Parathyroid adenoma (tissue), 2 donors: ENCODE measurements at regions not wholly inside any gene's neighbourhood (a gene's known extent, or its start where the extent isn't known, plus 50 kb on each side); places are given as distances from the start of the nearest gene placed in this dataset.
"Not testable (repeated sequence)": the region's sequence is repeated elsewhere in the genome, so short reads cannot be mapped to it uniquely, and the experiment has no call there.

Experiments used
- H2AFZ ChIP-seq: fragments of 300-600 bp; sonication (generic); one replicate; pipeline ENCODE4 v1.7.0; 2017; ENCODE audit warnings: antibody characterized with exemption, mild to moderate bottlenecking
- H3K27ac ChIP-seq: fragments of 300-600 bp; sonication (generic); one replicate; pipeline ENCODE4 v1.7.0; 2017
- H3K27me3 ChIP-seq: fragments of 300-600 bp; sonication (generic); one replicate; pipeline ENCODE4 v1.7.0; 2017; ENCODE audit warnings: low read length; ENCODE audit not compliant: control insufficient read depth, insufficient read depth
- H3K36me3 ChIP-seq: fragments of 300-600 bp; sonication (generic); one replicate; pipeline ENCODE4 v1.7.0; 2017; ENCODE audit warnings: low read length; ENCODE audit not compliant: control insufficient read depth, insufficient read depth
- H3K4me1 ChIP-seq: fragments of 300-600 bp; sonication (generic); one replicate; pipeline ENCODE4 v1.7.0; 2017; ENCODE audit warnings: control low read depth
- H3K4me2 ChIP-seq: fragments of 300-600 bp; sonication (generic); one replicate; pipeline ENCODE4 v1.7.0; 2017; ENCODE audit warnings: low read length
- H3K4me3 ChIP-seq: fragments of 300-600 bp; sonication (generic); one replicate; pipeline ENCODE4 v1.7.0; 2017; ENCODE audit warnings: low read depth, low read length
- H3K79me2 ChIP-seq: fragments of 300-600 bp; sonication (generic); one replicate; pipeline ENCODE4 v1.7.0; 2017; ENCODE audit warnings: control low read depth
- H3K9ac ChIP-seq: fragments of 300-600 bp; sonication (generic); one replicate; pipeline ENCODE4 v1.7.0; 2017; ENCODE audit warnings: mild to moderate bottlenecking
- H3K9me3 ChIP-seq: fragments of 300-600 bp; sonication (generic); one replicate; pipeline ENCODE4 v1.7.0; 2017; ENCODE audit warnings: low read length; ENCODE audit not compliant: control insufficient read depth
- CTCF ChIP-seq: fragments of 300-600 bp; sonication (generic); IDR thresholded peaks from one replicate; pipeline ENCODE4 v1.7.0; 2017; ENCODE audit warnings: antibody characterized with exemption, mild to moderate bottlenecking
- donor health status: primary hyperparathyroidism.

GRCh38 chr1:166629946-166630345, 209.3 kb upstream of the POGK start:
- H3K9ac ChIP-seq = no peak overlapping the region
- no peaks in the 10 kb centered on the region for H3K4me1 ChIP-seq
- no peak overlapping the region for H3K4me2 ChIP-seq
- H3K79me2 ChIP-seq = no peaks in the 10 kb centered on the region
- H2AFZ ChIP-seq = no peak overlapping the region
- H3K27me3 ChIP-seq = no peaks in the 10 kb centered on the region
- no peak for TF ChIP-seq CTCF
- no peaks in the 10 kb centered on the region for H3K36me3 ChIP-seq
- H3K27ac ChIP-seq = no peak overlapping the region
- H3K9me3 ChIP-seq = no peaks in the 10 kb centered on the region
- H3K4me3 ChIP-seq = no peak overlapping the region

- H3K9ac ChIP-seq = no peak overlapping the region
- no peak for TF ChIP-seq CTCF
- H3K27me3 ChIP-seq = no peaks in the 10 kb centered on the region
- H3K27ac ChIP-seq = no peak overlapping the region
- no peaks in the 10 kb centered on the region for H3K36me3 ChIP-seq
- no peaks in the 10 kb centered on the region for H3K79me2 ChIP-seq
- no peak overlapping the region for H3K4me2 ChIP-seq
- no peak overlapping the region for H3K4me3 ChIP-seq
- no peak overlapping the region for H2AFZ ChIP-seq
- no peaks in the 10 kb centered on the region for H3K9me3 ChIP-seq
- no peaks in the 10 kb centered on the region for H3K4me1 ChIP-seq
These were observed 208.9 kb upstream of the POGK start for GRCh38 chr1:166630369-166630768.

- H3K4me2 ChIP-seq = no peak overlapping the region
- no peaks in the 10 kb centered on the region for H3K9me3 ChIP-seq
- H3K9ac ChIP-seq = no peak overlapping the region
- no peak overlapping the region for H2AFZ ChIP-seq
- TF ChIP-seq CTCF = no peak
- no peak overlapping the region for H3K4me3 ChIP-seq
- no peaks in the 10 kb centered on the region for H3K4me1 ChIP-seq
- no peaks in the 10 kb centered on the region for H3K36me3 ChIP-seq
- H3K27me3 ChIP-seq = no peaks in the 10 kb centered on the region
- no peak overlapping the region for H3K27ac ChIP-seq
- H3K79me2 ChIP-seq = no peaks in the 10 kb centered on the region
These were observed 201.1 kb upstream of the POGK start for GRCh38 chr1:166638137-166638536.

- not testable (repeated sequence) for H3K9me3 ChIP-seq, H3K79me2 ChIP-seq, H3K4me1 ChIP-seq, H3K4me2 ChIP-seq, H3K9ac ChIP-seq, H3K27ac ChIP-seq, H3K27me3 ChIP-seq, H3K4me3 ChIP-seq, H3K36me3 ChIP-seq, H2AFZ ChIP-seq
These were observed 182.0 kb upstream of the POGK start for GRCh38 chr1:166657228-166657627.

GRCh38 chr1:166666790-166667189, 172.5 kb upstream of the POGK start:
- H3K36me3 ChIP-seq, H3K79me2 ChIP-seq, H2AFZ ChIP-seq, H3K4me2 ChIP-seq, H3K27ac ChIP-seq, H3K27me3 ChIP-seq, H3K4me3 ChIP-seq, H3K4me1 ChIP-seq, H3K9me3 ChIP-seq, H3K9ac ChIP-seq: not testable (repeated sequence)

GRCh38 chr1:166667600-166667999, 171.7 kb upstream of the POGK start:
- not testable (repeated sequence) for H3K4me1 ChIP-seq, H3K4me2 ChIP-seq, H2AFZ ChIP-seq, H3K79me2 ChIP-seq, H3K27ac ChIP-seq, H3K4me3 ChIP-seq, H3K27me3 ChIP-seq, H3K9me3 ChIP-seq, H3K36me3 ChIP-seq, H3K9ac ChIP-seq
